HS-27A (cell line): ENCODE measurements at regions not wholly inside any gene's neighbourhood (a gene's known extent, or its start where the extent isn't known, plus 50 kb on each side); places are given as distances from the start of the nearest gene placed in this dataset.

Experiments used
- DNase-seq: peaks from one replicate; pipeline ENCODE4 v3.0.0-alpha.2; 2012; ENCODE audit warnings: low read depth, missing footprints

DNA sequence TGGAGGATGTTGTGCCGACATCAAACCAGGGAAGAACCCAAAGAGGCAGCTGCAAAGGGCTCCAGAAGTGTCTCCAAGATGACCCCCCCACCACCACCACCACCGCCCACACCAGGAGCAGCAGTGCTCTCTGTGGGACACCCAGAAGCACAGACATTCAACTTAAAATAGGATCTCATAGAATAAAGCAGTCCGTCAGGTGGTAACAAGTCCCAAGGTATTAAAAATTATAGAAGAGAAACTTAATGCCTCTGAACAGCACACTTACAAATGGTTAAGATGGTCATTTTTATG, 155.5 kb upstream of the ID2 start:
- no peak for DNase-seq

DNA sequence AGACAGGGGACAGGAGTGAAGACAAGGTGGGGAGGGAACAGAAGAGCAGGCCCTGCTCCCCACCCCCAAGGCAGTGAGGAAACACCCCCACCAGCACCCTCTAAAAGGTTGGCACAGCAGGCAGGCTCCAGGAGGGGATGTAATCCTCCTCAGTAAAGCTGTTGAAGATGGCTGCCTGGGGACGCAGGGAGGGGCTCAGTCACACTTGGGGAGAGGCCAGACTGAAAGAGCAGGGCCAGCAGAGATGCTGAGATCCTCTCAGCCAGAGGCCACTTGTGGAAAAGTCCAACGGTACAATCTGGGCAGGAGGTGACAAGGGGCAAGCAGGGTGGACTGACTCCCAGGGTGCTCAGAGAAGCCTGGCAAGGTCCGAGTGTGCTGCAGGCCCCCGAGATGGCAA, 154.8 kb upstream of the ID2 start:
- no peak for DNase-seq

GRCh38 chr2:8527676-8528075, 154.2 kb upstream of the ID2 start:
- DNase-seq = no peak

GRCh38 chr2:8528863-8529262, 153.0 kb upstream of the ID2 start:
- DNase-seq = no peak

GRCh38 chr2:8529706-8530277, 152.1 kb upstream of the ID2 start:
- DNase-seq = no peak

DNA sequence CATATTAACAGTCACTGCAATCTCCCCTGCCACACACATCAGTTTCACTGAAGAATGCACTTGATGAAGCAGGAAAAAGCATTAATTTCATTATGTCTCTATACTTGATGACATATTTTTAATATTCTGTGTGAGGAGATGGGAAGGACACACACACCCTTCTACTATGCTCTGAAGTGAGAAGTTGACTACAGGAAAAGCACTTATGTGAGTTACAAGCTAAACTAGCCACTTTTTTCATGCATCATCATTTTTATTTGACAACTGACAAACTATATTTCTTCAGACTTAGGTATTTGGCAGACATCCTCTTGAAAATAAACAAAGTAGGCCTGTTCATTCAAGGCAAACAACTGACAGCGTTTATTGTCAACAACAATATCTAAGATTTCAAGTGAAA, 150.4 kb upstream of the ID2 start:
- DNase-seq = no peak

GRCh38 chr2:8532438-8532837, 149.4 kb upstream of the ID2 start:
- DNase-seq = no peak

DNA sequence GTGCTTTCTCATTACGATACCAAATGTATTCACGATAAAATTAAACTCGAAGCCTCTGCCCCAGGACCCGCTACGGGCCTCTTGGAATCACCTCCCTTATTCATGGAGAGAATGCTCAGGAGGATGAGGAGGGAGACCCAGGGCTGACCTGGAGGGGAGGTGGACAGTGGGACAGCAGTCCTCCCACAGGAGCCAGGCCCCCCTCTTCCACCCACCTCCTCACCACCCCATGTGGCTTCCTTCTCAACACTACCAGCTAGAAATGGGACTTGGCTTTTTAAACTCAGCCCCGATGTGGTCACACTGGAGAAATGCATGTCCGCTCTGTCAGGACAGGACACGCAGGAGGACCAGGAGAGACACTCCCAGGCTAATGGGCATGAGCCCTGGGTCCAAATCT, 147.9 kb upstream of the ID2 start:
- DNase-seq = no peak

DNA sequence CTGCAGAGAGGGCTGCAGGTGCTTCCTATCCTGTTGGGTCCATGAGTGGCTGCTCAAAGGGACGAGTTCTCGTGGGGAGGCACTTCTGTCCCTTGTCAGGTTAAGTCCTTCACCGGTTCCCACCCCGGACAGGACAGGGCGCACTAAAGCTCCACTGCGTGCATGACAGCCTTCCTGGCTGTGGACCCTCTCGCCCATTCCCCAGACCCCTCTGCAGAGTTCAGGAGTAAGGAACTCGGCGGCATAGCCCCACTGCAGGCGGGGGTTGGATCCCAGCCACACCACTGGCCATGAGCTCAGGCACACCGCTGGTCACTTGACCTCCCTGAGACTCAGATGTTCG, 147.5 kb upstream of the ID2 start:
- DNase-seq = no peak

GRCh38 chr2:8534729-8535468, 147.0 kb upstream of the ID2 start:
- no peak for DNase-seq

DNA sequence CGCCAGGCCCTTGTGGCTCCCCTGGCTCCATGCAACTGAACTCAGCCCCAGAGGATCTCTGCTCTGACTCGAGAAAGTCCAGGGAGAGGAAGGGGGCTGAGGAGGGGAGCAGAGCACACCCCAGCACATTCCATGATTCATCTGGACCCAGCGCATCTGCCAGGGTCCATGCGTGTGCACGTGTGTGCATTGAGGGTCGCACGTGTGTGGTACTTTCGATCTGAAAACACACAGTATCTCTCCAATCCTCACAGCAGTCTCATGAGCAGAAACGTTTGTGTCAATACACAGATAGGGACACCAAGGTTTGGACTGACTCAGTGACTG, 146.4 kb upstream of the ID2 start:
- DNase-seq = no peak

DNA sequence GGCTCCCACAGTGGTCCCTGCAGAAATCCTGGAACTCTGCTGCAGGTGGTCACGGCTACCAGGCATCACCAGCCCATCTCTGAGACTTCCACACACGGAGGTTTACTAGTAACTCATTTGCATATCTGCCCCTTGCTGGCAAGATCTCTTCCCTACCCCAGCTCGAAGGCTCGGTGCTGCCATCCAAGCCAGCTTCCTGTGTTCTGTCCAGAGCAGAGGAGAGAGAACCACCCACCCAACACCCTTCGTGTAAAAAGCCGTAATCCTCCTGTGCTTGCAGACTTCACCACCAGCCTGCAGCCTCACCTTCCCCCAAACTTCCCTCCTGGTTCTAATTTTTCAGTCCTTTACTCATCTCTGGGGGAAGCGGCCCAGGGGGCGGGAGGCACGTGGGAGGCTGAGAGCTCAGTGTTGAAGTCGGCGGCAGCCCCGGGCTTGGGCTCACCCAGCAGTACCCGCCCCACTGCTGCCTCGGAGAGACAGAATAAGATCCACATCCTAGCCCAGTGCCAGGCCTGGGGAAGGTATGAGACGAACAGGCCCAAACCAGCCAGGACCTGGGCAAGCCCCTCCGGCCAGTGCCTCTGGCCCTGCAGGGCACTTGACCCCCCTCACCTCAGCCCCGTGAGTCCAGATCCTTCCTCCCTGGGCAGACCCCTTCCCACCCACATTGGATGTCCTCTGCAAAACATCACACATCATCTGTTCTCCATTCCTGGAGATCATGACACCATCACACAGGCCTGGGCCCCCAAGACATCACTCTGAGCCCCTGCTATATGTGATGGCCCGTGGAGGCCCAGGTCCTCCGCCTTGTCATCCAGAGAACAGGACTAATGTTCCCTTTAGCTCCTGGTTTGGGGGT, 145.8 kb upstream of the ID2 start:
- DNase-seq = no peak

DNA sequence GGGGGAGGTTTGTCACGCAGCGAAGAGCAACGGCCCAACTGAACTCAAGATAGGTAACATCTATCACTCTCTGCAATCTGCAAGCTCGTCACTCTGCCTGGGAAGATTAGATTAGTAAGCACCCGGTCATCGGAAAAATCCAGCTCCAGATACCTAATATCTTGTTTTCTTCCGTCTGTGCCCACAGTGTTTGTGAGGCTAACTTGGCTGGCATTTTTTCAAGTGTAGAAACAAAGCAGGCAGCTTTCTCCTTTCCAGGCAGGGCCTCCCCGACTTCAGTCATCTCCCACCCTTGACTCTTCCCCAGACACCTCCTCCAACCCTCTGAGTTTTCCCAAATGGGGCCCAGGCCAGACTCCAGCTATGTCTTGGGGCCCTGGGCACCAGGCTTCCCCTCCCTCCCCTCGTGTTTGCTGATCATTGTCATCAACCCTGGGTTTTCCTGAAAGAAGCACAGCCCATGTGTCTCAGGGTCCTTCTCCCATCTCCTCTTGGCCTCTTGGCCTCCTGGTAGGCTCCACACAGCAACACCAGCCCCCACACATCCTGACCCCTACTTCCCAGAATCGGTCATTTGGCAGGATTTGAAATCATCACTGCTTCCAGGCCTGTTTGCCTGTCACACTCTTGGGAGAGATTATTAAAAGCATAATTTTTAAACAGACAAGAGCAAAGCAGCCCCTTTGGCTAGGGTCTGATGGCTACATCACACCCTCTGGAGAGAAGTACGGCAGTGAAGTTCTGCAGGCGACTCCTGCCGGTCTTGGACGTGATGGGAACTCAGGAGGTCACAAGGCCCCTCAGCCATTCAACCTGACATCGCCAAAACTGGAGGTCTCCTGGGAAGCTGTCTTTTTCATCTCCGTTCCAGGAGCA, 144.9 kb upstream of the ID2 start:
- DNase-seq = no peak

DNA sequence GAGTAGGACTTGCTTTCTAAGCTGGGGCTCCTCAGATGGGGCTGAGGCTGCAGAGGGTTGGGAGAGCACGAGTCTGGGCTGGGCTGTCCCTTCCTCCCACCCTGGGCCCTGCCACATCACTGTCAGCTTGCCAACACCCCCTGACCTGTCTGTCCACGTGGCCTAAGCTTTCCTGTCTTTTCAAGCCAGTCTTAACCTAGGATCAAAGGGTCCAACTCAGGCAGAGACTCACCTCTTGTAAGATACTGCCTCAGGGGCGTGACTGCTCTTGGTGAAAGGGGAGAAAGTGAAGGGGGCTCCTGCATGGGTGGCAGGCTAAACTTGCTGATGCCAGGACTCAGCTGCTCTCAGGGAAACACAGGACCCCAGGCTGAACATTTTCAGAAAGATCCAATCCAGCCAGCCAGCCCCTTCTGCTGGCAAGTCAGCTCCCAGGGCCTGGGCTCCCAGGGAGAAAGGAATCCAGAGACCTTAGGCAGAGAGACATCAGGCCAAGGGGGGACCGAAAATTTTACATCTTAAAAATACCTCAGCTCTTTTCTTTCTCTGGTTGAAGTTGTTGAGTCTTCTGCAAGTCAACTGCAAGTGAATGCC, 144.2 kb upstream of the ID2 start:
- no peak for DNase-seq

GRCh38 chr2:8538531-8538930, 143.3 kb upstream of the ID2 start:
- DNase-seq = no peak

DNA sequence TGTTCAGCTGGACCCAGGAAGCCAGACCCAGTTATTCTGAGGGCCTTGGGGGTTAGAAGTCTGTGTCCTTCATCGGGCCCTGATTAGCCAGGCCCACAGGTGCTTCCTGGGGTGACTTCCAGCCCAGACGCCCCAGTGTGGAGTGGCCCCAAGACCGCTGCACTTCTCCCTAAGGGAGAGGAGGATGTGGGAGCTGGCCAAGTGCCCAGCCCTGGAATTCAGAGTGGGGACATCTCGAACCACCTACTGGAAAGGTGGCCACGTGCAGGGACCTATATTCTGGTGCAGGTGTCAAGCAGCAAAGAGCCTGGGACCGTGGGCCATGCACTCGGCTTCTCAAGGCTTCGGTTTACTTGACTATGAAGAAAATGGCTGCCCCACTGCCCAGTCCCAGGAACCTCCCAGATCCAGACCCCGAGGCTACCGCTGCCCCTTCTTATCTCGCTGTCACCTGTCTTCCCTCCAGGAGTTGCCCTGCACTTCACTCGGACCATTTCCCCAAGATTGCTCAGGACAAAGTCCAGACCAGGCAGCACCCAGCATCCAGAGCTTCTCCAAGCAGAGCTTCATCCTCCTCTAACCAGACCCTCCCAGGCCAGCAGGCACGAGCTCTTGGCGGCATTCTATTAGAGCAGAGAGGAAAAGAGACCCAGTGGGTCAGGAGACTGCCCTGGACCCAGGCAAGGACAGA, 142.8 kb upstream of the ID2 start:
- DNase-seq = no peak

- no peak for DNase-seq
Observed at GRCh38 chr2:8539743-8540551, 141.9 kb upstream of the ID2 start.

GRCh38 chr2:8540552-8541055, 141.3 kb upstream of the ID2 start:
- DNase-seq = no peak

GRCh38 chr2:8541223-8541622, 140.6 kb upstream of the ID2 start:
- no peak for DNase-seq

GRCh38 chr2:8541636-8542035, 140.2 kb upstream of the ID2 start:
- DNase-seq = no peak
